IMR-90 (cell line): ENCODE measurements at regions not wholly inside any gene's neighbourhood (a gene's known extent, or its start where the extent isn't known, plus 50 kb on each side); places are given as distances from the start of the nearest gene placed in this dataset.

ENCODE experiments used
- ATAC-seq: fragments of 200-7000 bp; cut with Tn5 transposase; 2 replicates; pipeline ENCODE4 v1.9.1; 2020; ENCODE audit warnings: low read depth, mild to moderate bottlenecking, moderate library complexity
- BruUV-seq: library from RNA; stranded (reverse); fragments of 400-500 nt; replicated peaks from 2 replicates; lab custom pipeline; 2021; lab: Mats Ljungman, UMichigan
- CTCF ChIA-PET: fragments of 300-600 bp; formaldehyde crosslinking; extraction: SDS; loops from one replicate; lab custom pipeline; 2021; ENCODE audit warnings: antibody characterized with exemption; lab: Yijun Ruan, JAX
- POLR2A ChIA-PET: fragments of 300-600 bp; sonication (Branson Sonifier 250); formaldehyde crosslinking; loops from one replicate; lab custom pipeline; 2022; ENCODE audit warnings: antibody characterized with exemption; ENCODE audit not compliant: unreplicated experiment; lab: Charles Lee
- DNase-seq: peaks from one replicate; pipeline ENCODE4 v3.0.0; 2013
- H2AFZ ChIP-seq: replicated peaks from 2 replicates; pipeline ENCODE3; 2013; ENCODE audit warnings: low read length, mild to moderate bottlenecking; ENCODE audit not compliant: poor library complexity
- H2AK5ac ChIP-seq: 2 replicates; pipeline ENCODE4 v1.6.1; 2013; ENCODE audit warnings: low read depth, low read length, inconsistent platforms
- H2AK9ac ChIP-seq: replicated peaks from 2 replicates; pipeline ENCODE3; 2013; ENCODE audit warnings: mild to moderate bottlenecking, low read depth, low read length, moderate library complexity; ENCODE audit not compliant: poor library complexity
- H2BK120ac ChIP-seq: 2 replicates; pipeline ENCODE4 v1.6.1; 2013; ENCODE audit warnings: low read depth, low read length, inconsistent platforms
- H2BK15ac ChIP-seq: 3 replicates; pipeline ENCODE4 v1.6.1; 2013; ENCODE audit warnings: low read depth, low read length, inconsistent platforms
- H2BK20ac ChIP-seq: 2 replicates; pipeline ENCODE4 v1.6.1; 2013; ENCODE audit warnings: low read depth, mild to moderate bottlenecking, inconsistent platforms, low read length, moderate library complexity
- H2BK5ac ChIP-seq: 2 replicates; pipeline ENCODE4 v1.6.1; 2013; ENCODE audit warnings: mild to moderate bottlenecking, low read depth, low read length, inconsistent platforms; ENCODE audit not compliant: poor library complexity, severe bottlenecking
- H3K14ac ChIP-seq: replicated peaks from 2 replicates; pipeline ENCODE4 v1.6.1; 2013; ENCODE audit warnings: low read depth, low read length, inconsistent platforms
- H3K18ac ChIP-seq: 2 replicates; pipeline ENCODE4 v1.6.1; 2013; ENCODE audit warnings: low read depth, low read length, control low read depth
- H3K23ac ChIP-seq: 2 replicates; pipeline ENCODE4 v1.6.1; 2013; ENCODE audit warnings: low read depth, low read length, inconsistent platforms
- H3K27ac ChIP-seq: 2 replicates; pipeline ENCODE4 v1.5.1; 2013; ENCODE audit warnings: mild to moderate bottlenecking, control low read depth, low read length; ENCODE audit not compliant: insufficient read depth
- H3K27me3 ChIP-seq: 2 replicates; pipeline ENCODE4 v1.6.1; 2013; ENCODE audit warnings: low read length; ENCODE audit not compliant: control insufficient read depth, insufficient read depth
- H3K36me3 ChIP-seq: 2 replicates; pipeline ENCODE4 v1.6.1; 2013; ENCODE audit warnings: low read length, mixed read lengths; ENCODE audit not compliant: control insufficient read depth, insufficient read depth
- H3K4ac ChIP-seq: 2 replicates; pipeline ENCODE4 v1.6.1; 2013; ENCODE audit warnings: low read depth, low read length, inconsistent platforms
- H3K4me1 ChIP-seq: 2 replicates; pipeline ENCODE4 v1.6.1; 2013; ENCODE audit warnings: low read length, mixed read lengths; ENCODE audit not compliant: control insufficient read depth, insufficient read depth
- H3K4me2 ChIP-seq: 2 replicates; pipeline ENCODE4 v1.6.1; 2013; ENCODE audit warnings: low read depth, mild to moderate bottlenecking, control low read depth, low read length, moderate library complexity
- H3K4me3 ChIP-seq: 2 replicates; pipeline ENCODE4 v1.5.1; 2013; ENCODE audit warnings: low read depth, mild to moderate bottlenecking, control low read depth, low read length, moderate library complexity; ENCODE audit not compliant: insufficient read depth
- H3K56ac ChIP-seq: 2 replicates; pipeline ENCODE4 v1.6.1; 2013; ENCODE audit warnings: low read length, inconsistent platforms; ENCODE audit not compliant: insufficient read depth; ENCODE audit errors: extremely low read depth
- H3K79me1 ChIP-seq, 2 experiments: 2 replicates each; pipeline ENCODE4 v1.6.1; 2013; ENCODE audit warnings: low read length in 2 of 2, inconsistent platforms in 1 of 2, low read depth in 1 of 2
- H3K9ac ChIP-seq: 2 replicates; pipeline ENCODE4 v1.6.1; 2013; ENCODE audit warnings: low read depth, low read length, control low read depth
- H3K9me1 ChIP-seq: 2 replicates; pipeline ENCODE4 v1.6.1; 2013; ENCODE audit warnings: low read length, inconsistent platforms; ENCODE audit not compliant: insufficient read depth
- H3K9me3 ChIP-seq: 2 replicates; pipeline ENCODE4 v1.6.1; 2013; ENCODE audit warnings: low read length; ENCODE audit not compliant: control insufficient read depth, insufficient read depth
- H4K20me1 ChIP-seq: 2 replicates; pipeline ENCODE4 v1.6.1; 2013; ENCODE audit warnings: low read length, inconsistent platforms; ENCODE audit not compliant: insufficient read depth
- H4K5ac ChIP-seq: 2 replicates; pipeline ENCODE4 v1.6.1; 2013; ENCODE audit warnings: mild to moderate bottlenecking, low read depth, low read length, control low read depth
- H4K8ac ChIP-seq, 2 experiments: 2 replicates each; pipeline ENCODE4 v1.6.1; 2013; ENCODE audit warnings: low read depth in 2 of 2, low read length in 2 of 2, control low read depth in 1 of 2, inconsistent platforms in 1 of 2
- H4K91ac ChIP-seq: 2 replicates; pipeline ENCODE4 v1.6.1; 2013; ENCODE audit warnings: low read depth, low read length, inconsistent platforms; ENCODE audit not compliant: insufficient read depth
- BHLHE40 ChIP-seq: fragments of 150-350 bp; IDR thresholded peaks from 2 replicates; pipeline ENCODE4 v1.6.1; 2016; ENCODE audit warnings: mild to moderate bottlenecking, low read depth, low read length
- CEBPB ChIP-seq: IDR thresholded peaks from 2 replicates; pipeline ENCODE4 v1.6.1; 2012; ENCODE audit warnings: low read depth, low read length, improper control_type of control experiment
- FOS ChIP-seq: fragments of 150-350 bp; IDR thresholded peaks from 2 replicates; pipeline ENCODE4 v1.6.1; 2016; ENCODE audit warnings: low read depth, low read length
- MAFK ChIP-seq: IDR thresholded peaks from 2 replicates; pipeline ENCODE4 v1.6.1; 2012; ENCODE audit warnings: low read depth, low read length, improper control_type of control experiment
- MAZ ChIP-seq: IDR thresholded peaks from 2 replicates; pipeline ENCODE4 v1.6.1; 2012; ENCODE audit warnings: low read depth, mild to moderate bottlenecking, low read length, improper control_type of control experiment, moderate library complexity, borderline replicate concordance
- MXI1 ChIP-seq: IDR thresholded peaks from 2 replicates; pipeline ENCODE4 v1.6.1; 2012; ENCODE audit warnings: low read depth, mild to moderate bottlenecking, low read length, moderate library complexity, borderline replicate concordance
- NFE2L2 ChIP-seq: fragments of 150-350 bp; IDR thresholded peaks from 2 replicates; pipeline ENCODE4 v1.6.1; 2016; ENCODE audit warnings: low read depth, mild to moderate bottlenecking, low read length
- USF2 ChIP-seq: fragments of 150-350 bp; IDR thresholded peaks from 2 replicates; pipeline ENCODE4 v1.6.1; 2017; ENCODE audit warnings: mild to moderate bottlenecking, antibody characterized with exemption, low read length, low read depth
- WGBS, 2 experiments: methylation state at CpG; one replicate each; pipeline versions ENCODE4 v1.1.5 to v1.1.7; 2013; ENCODE audit warnings: missing lambda C conversion rate in 2 of 2; ENCODE audit not compliant: insufficient read length in 1 of 2; ENCODE audit errors: extremely low coverage in 2 of 2; 5-methylcytosine and 5-hydroxymethylcytosine counted together
- dilution Hi-C: fragments of 300-500 bp; cut with HindIII; formaldehyde crosslinking; loops from one replicate; pipeline ENCODE4 v1.14.3; 2018; ENCODE audit warnings: low sequenced_read_pairs; ENCODE audit not compliant: unreplicated experiment
- in situ Hi-C: fragments of 300-500 bp; cut with MboI; formaldehyde crosslinking; loops from 3 replicates; pipeline ENCODE4 v1.14.3; 2019; ENCODE audit warnings: low sequenced_read_pairs, inconsistent platforms, mixed read lengths
- intact Hi-C: fragments of 100-400 bp; cut with micrococcal nuclease; formaldehyde crosslinking; loops from 2 replicates; pipeline ENCODE4 v1.10.0; 2022

- Histone ChIP-seq H3K4me1 (peaks cover 31% of the 10 kb centered on the region), H2BK20ac (peak overlapping the region; percentile 84), H2AK9ac (peak overlapping the region; percentile 81), H3K23ac (peak overlapping the region; percentile 85; the same call in 1 of the 2 replicates), H3K9ac (no peak overlapping the region), H4K91ac (peak overlapping the region; percentile 97), H2BK120ac (peak overlapping the region; percentile 98), H3K4ac (peak overlapping the region; percentile 91), H4K5ac (peak overlapping the region; percentile 60; the same call in 1 of the 2 replicates), H3K4me3 (no peak overlapping the region), H4K8ac (peak overlapping the region; percentile 63 to 90), H3K56ac (peak overlapping the region; percentile 43; the same call in 1 of the 2 replicates), H3K4me2 (no peak overlapping the region), H4K20me1 (no peaks in the 10 kb centered on the region), H3K9me3 (peaks cover 3% of the 10 kb centered on the region), H2AFZ (peak overlapping the region; percentile 81), H2BK15ac (peak overlapping the region; percentile 89; the same call in 2 of the 3 replicates), H3K36me3 (no peaks in the 10 kb centered on the region), H2AK5ac (peak overlapping the region; percentile 96), H3K27me3 (no peaks in the 10 kb centered on the region), H3K79me1 (peaks cover 0 to 17% of the 10 kb centered on the region in 2 experiments; a peak in 1 of 4 replicates), H3K9me1 (peaks cover 43% of the 10 kb centered on the region), H2BK5ac (peak overlapping the region; percentile 91), H3K27ac (peak overlapping the region; percentile 50; the same call in 1 of the 2 replicates), H3K14ac (peak overlapping the region; percentile 90), H3K18ac (peak overlapping the region; percentile 63; the same call in 1 of the 2 replicates)
- no TSS peak for BruUV-seq
- intact Hi-C loops: no loop called here
- in situ Hi-C loops: no loop called here
- DNase-seq (peak; percentile 92), ATAC-seq (peak; percentile 15)
- ChIA-PET POLR2A (no interaction called here), CTCF (no interaction called here)
- 44% methylated on average over 1 of the region's 5 CpGs; no CpG with 5 or more reads in 1 of the 2 experiments for WGBS, 2 experiments
- TF ChIP-seq FOS (peak; percentile 83), USF2 (no peak), NFE2L2 (peak; percentile 65), MAFK (no peak), BHLHE40 (0 out of 2 replicates have a peak, but pooled peaks have one; percentile 10), CEBPB (peak; percentile 41; the same call in 1 of the 2 replicates), MXI1 (peak; percentile 57; the same call in 1 of the 2 replicates), MAZ (peak; percentile 64; the same call in 1 of the 2 replicates)
- dilution Hi-C loops: no loop called here
Observed at GRCh38 chr10:78263521-78263988, 229.9 kb downstream of the RPS24 start.
